HUES64 (cell line): ENCODE measurements at regions not wholly inside any gene's neighbourhood (a gene's known extent, or its start where the extent isn't known, plus 50 kb on each side); places are given as distances from the start of the nearest gene placed in this dataset.
"Not testable (repeated sequence)": the region's sequence is repeated elsewhere in the genome, so short reads cannot be mapped to it uniquely, and the experiment has no call there.

Experiments
- H3K27ac ChIP-seq: 2 replicates; pipeline ENCODE4 v1.7.0; 2013; ENCODE audit warnings: low read depth, low read length, inconsistent platforms
- H3K27me3 ChIP-seq: 2 replicates; pipeline ENCODE4 v1.6.1; 2013; ENCODE audit warnings: mild to moderate bottlenecking, low read length; ENCODE audit not compliant: insufficient read depth
- H3K36me3 ChIP-seq: 2 replicates; pipeline ENCODE4 v1.6.1; 2013; ENCODE audit warnings: mild to moderate bottlenecking, low read length; ENCODE audit not compliant: insufficient read depth
- H3K4me1 ChIP-seq: 2 replicates; pipeline ENCODE4 v1.6.1; 2013; ENCODE audit warnings: mild to moderate bottlenecking, low read length, moderate library complexity; ENCODE audit not compliant: insufficient read depth
- H3K4me3 ChIP-seq: 2 replicates; pipeline ENCODE4 v1.5.1; 2013; ENCODE audit warnings: mild to moderate bottlenecking, low read length, moderate library complexity
- H3K9ac ChIP-seq: 2 replicates; pipeline ENCODE4 v1.6.1; 2013; ENCODE audit warnings: mild to moderate bottlenecking, low read depth, low read length
- H3K9me3 ChIP-seq: 2 replicates; pipeline ENCODE4 v1.6.1; 2013; ENCODE audit warnings: low read depth, low read length; ENCODE audit not compliant: insufficient read depth
- WGBS: fragments of 150-250, 120-280 bp; methylation state at CpG from one replicate; pipeline ENCODE4 v1.1.7; 2013; ENCODE audit warnings: missing lambda C conversion rate; 5-methylcytosine and 5-hydroxymethylcytosine counted together

- no peaks in the 10 kb centered on the region for H3K27me3 ChIP-seq
- no peak overlapping the region for H3K9ac ChIP-seq
- H3K36me3 ChIP-seq, result no peaks in the 10 kb centered on the region
- WGBS, result no CpG with 5 or more reads among the region's 2 CpGs
- no peaks in the 10 kb centered on the region for H3K9me3 ChIP-seq
- H3K4me1 ChIP-seq, result peaks cover 9% of the 10 kb centered on the region; the same call in 1 of the 2 replicates
- H3K4me3 ChIP-seq, result no peak overlapping the region
- no peak overlapping the region for H3K27ac ChIP-seq
These were observed 523.5 kb upstream of the ADGRL4 start for GRCh38 chr1:79530055-79530454.

GRCh38 chr1:79524126-79524525 is 517.6 kb upstream of the ADGRL4 start:
- Histone ChIP-seq H3K4me3 (no peak overlapping the region), H3K9me3 (no peaks in the 10 kb centered on the region), H3K36me3 (no peaks in the 10 kb centered on the region), H3K27me3 (no peaks in the 10 kb centered on the region), H3K9ac (no peak overlapping the region), H3K27ac (no peak overlapping the region), H3K4me1 (no peaks in the 10 kb centered on the region)
- WGBS, result 100% methylated on average over 1 of the region's 1 CpG

GRCh38 chr1:79519084-79519760 is 512.7 kb upstream of the ADGRL4 start:
- no peaks in the 10 kb centered on the region for H3K9me3 ChIP-seq
- H3K9ac ChIP-seq, result no peak overlapping the region
- no peaks in the 10 kb centered on the region for H3K36me3 ChIP-seq
- H3K4me3 ChIP-seq, result no peak overlapping the region
- no peak overlapping the region for H3K27ac ChIP-seq
- 92% methylated on average over 2 of the region's 4 CpGs for WGBS
- no peaks in the 10 kb centered on the region for H3K4me1 ChIP-seq
- H3K27me3 ChIP-seq, result no peaks in the 10 kb centered on the region

- no peak overlapping the region for H3K9ac ChIP-seq
- H3K27ac ChIP-seq, result no peak overlapping the region
- H3K27me3 ChIP-seq, result no peaks in the 10 kb centered on the region
- no peaks in the 10 kb centered on the region for H3K4me1 ChIP-seq
- 100% methylated on average over 3 of the region's 4 CpGs for WGBS
- H3K4me3 ChIP-seq, result no peak overlapping the region
- H3K36me3 ChIP-seq, result no peaks in the 10 kb centered on the region
- no peaks in the 10 kb centered on the region for H3K9me3 ChIP-seq
These were observed 511.1 kb upstream of the ADGRL4 start for GRCh38 chr1:79517470-79518224.

- no peak overlapping the region for H3K27ac ChIP-seq
- no peaks in the 10 kb centered on the region for H3K36me3 ChIP-seq
- no peak overlapping the region for H3K4me3 ChIP-seq
- H3K9ac ChIP-seq, result no peak overlapping the region
- WGBS, result 90% methylated on average over 2 of the region's 2 CpGs
- no peaks in the 10 kb centered on the region for H3K27me3 ChIP-seq
- no peaks in the 10 kb centered on the region for H3K4me1 ChIP-seq
- no peaks in the 10 kb centered on the region for H3K9me3 ChIP-seq
These were observed 501.2 kb upstream of the ADGRL4 start for GRCh38 chr1:79507770-79508169.

GRCh38 chr1:79501153-79501552 is 494.6 kb upstream of the ADGRL4 start:
- no peak overlapping the region for H3K4me3 ChIP-seq
- no peaks in the 10 kb centered on the region for H3K36me3 ChIP-seq
- peaks cover 3% of the 10 kb centered on the region; the same call in 1 of the 2 replicates for H3K4me1 ChIP-seq
- H3K27ac ChIP-seq, result no peak overlapping the region
- WGBS, result 95% methylated on average over 2 of the region's 3 CpGs
- H3K9me3 ChIP-seq, result no peaks in the 10 kb centered on the region
- no peak overlapping the region for H3K9ac ChIP-seq
- no peaks in the 10 kb centered on the region for H3K27me3 ChIP-seq

GRCh38 chr1:79499541-79499940 is 493.0 kb upstream of the ADGRL4 start:
- Histone ChIP-seq H3K9ac (no peak overlapping the region), H3K4me3 (no peak overlapping the region), H3K27me3 (no peaks in the 10 kb centered on the region), H3K4me1 (peaks cover 3% of the 10 kb centered on the region; the same call in 1 of the 2 replicates), H3K36me3 (no peaks in the 10 kb centered on the region), H3K27ac (no peak overlapping the region), H3K9me3 (no peaks in the 10 kb centered on the region)
- WGBS, result 76% methylated on average over 1 of the region's 1 CpG

- no peak overlapping the region for H3K27ac ChIP-seq
- H3K4me1 ChIP-seq, result peaks cover 3% of the 10 kb centered on the region; the same call in 1 of the 2 replicates
- H3K27me3 ChIP-seq, result no peaks in the 10 kb centered on the region
- H3K9me3 ChIP-seq, result no peaks in the 10 kb centered on the region
- no peak overlapping the region for H3K4me3 ChIP-seq
- no peak overlapping the region for H3K9ac ChIP-seq
- no peaks in the 10 kb centered on the region for H3K36me3 ChIP-seq
- WGBS, result 34% methylated on average over 3 of the region's 4 CpGs
These were observed 490.8 kb upstream of the ADGRL4 start for GRCh38 chr1:79497193-79497773.

- H3K4me1 ChIP-seq, result peaks cover 2% of the 10 kb centered on the region; the same call in 1 of the 2 replicates
- no peaks in the 10 kb centered on the region for H3K27me3 ChIP-seq
- H3K9me3 ChIP-seq, result no peaks in the 10 kb centered on the region
- 93% methylated on average over 2 of the region's 2 CpGs for WGBS
- no peak overlapping the region for H3K27ac ChIP-seq
- no peaks in the 10 kb centered on the region for H3K36me3 ChIP-seq
- no peak overlapping the region for H3K9ac ChIP-seq
- H3K4me3 ChIP-seq, result no peak overlapping the region
These were observed 489.6 kb upstream of the ADGRL4 start for GRCh38 chr1:79496129-79496528.

- peak overlapping the region; percentile 29; the same call in 1 of the 2 replicates for H3K4me3 ChIP-seq
- not testable (repeated sequence) for H3K4me1 ChIP-seq, H3K36me3 ChIP-seq, H3K9ac ChIP-seq, H3K27ac ChIP-seq, H3K9me3 ChIP-seq, H3K27me3 ChIP-seq
- 71% methylated on average over 4 of the region's 4 CpGs for WGBS
These were observed 487.2 kb upstream of the ADGRL4 start for GRCh38 chr1:79493702-79494101.

- H3K9me3 ChIP-seq, H3K4me3 ChIP-seq, H3K36me3 ChIP-seq, H3K27me3 ChIP-seq, H3K9ac ChIP-seq: not testable (repeated sequence)
- Histone ChIP-seq H3K4me1 (peaks cover 21% of the 10 kb centered on the region), H3K27ac (peak overlapping the region; percentile 56)
- WGBS, result 45% methylated on average over 4 of the region's 4 CpGs
These were observed 482.1 kb upstream of the ADGRL4 start for GRCh38 chr1:79488572-79489121.
